ENCODE measurements at regions not wholly inside any gene's neighbourhood (a gene's known extent, or its start where the extent isn't known, plus 50 kb on each side); places are given as distances from the start of the nearest gene placed in this dataset.
A peak's percentile ranks its signal among the peaks of the same experiment; 100 is the strongest.

GRCh38 chr14:84555493-84555892, 974.5 kb upstream of the FLRT2 start:
- Histone ChIP-seq H3K27me3 (ENCODE audit: insufficient read depth, poor library complexity, severe bottlenecking) (no peaks in the 10 kb centered on the region), H3K4me3 (replicated peaks; ENCODE audit: insufficient read depth, low read length) (no peak overlapping the region), H3K27ac (replicated peaks) (no peak overlapping the region)
- DNase-seq (ENCODE audit: low read depth in 1 of 2, low spot score in 1 of 2): no peak
- TF ChIP-seq REST (IDR thresholded peaks at IDR 0.05; ENCODE audit: insufficient replicate concordance, low read depth) (no peak), CTCF (IDR thresholded peaks at IDR 0.05; ENCODE audit: insufficient read depth, low read length) (no peak), POLR2AphosphoS5 (IDR thresholded peaks at IDR 0.05; ENCODE audit: low read depth) (no peak), GABPA (IDR thresholded peaks at IDR 0.05; ENCODE audit: low read depth) (no peak), SPI1 (IDR thresholded peaks at IDR 0.05; ENCODE audit: borderline replicate concordance, low read depth) (no peak)

GRCh38 chr14:84566109-84566508, 963.8 kb upstream of the FLRT2 start:
- no peak for DNase-seq (ENCODE audit: low read depth in 1 of 2, low spot score in 1 of 2)
- TF ChIP-seq POLR2AphosphoS5 (IDR thresholded peaks at IDR 0.05; ENCODE audit: low read depth) (no peak), SPI1 (IDR thresholded peaks at IDR 0.05; ENCODE audit: borderline replicate concordance, low read depth) (no peak), REST (IDR thresholded peaks at IDR 0.05; ENCODE audit: insufficient replicate concordance, low read depth) (no peak), GABPA (IDR thresholded peaks at IDR 0.05; ENCODE audit: low read depth) (no peak), CTCF (IDR thresholded peaks at IDR 0.05; ENCODE audit: insufficient read depth, low read length) (no peak)
- Histone ChIP-seq H3K27me3 (ENCODE audit: insufficient read depth, poor library complexity, severe bottlenecking) (no peaks in the 10 kb centered on the region), H3K27ac (replicated peaks) (no peak overlapping the region), H3K4me3 (replicated peaks; ENCODE audit: insufficient read depth, low read length) (no peak overlapping the region)

- H3K4me3 ChIP-seq (replicated peaks; ENCODE audit: insufficient read depth, low read length): no peak overlapping the region
- no peak overlapping the region for H3K27ac ChIP-seq (replicated peaks)
- no peaks in the 10 kb centered on the region for H3K27me3 ChIP-seq (ENCODE audit: insufficient read depth, poor library complexity, severe bottlenecking)
- TF ChIP-seq GABPA (IDR thresholded peaks at IDR 0.05; ENCODE audit: low read depth) (no peak), SPI1 (IDR thresholded peaks at IDR 0.05; ENCODE audit: borderline replicate concordance, low read depth) (peak; percentile 62)
- no peak for DNase-seq (ENCODE audit: low read depth in 1 of 2, low spot score in 1 of 2)
Measured at GRCh38 chr14:84575681-84576080, 954.3 kb upstream of the FLRT2 start.

- DNase-seq (ENCODE audit: low read depth in 1 of 2, low spot score in 1 of 2): no peak
- Histone ChIP-seq H3K27me3 (ENCODE audit: insufficient read depth, poor library complexity, severe bottlenecking) (no peaks in the 10 kb centered on the region), H3K4me3 (replicated peaks; ENCODE audit: insufficient read depth, low read length) (no peak overlapping the region), H3K27ac (replicated peaks) (no peak overlapping the region)
- TF ChIP-seq POLR2AphosphoS5 (IDR thresholded peaks at IDR 0.05; ENCODE audit: low read depth) (no peak), CTCF (IDR thresholded peaks at IDR 0.05; ENCODE audit: insufficient read depth, low read length) (no peak), GABPA (IDR thresholded peaks at IDR 0.05; ENCODE audit: low read depth) (no peak), SPI1 (IDR thresholded peaks at IDR 0.05; ENCODE audit: borderline replicate concordance, low read depth) (no peak), REST (IDR thresholded peaks at IDR 0.05; ENCODE audit: insufficient replicate concordance, low read depth) (no peak)
Measured at GRCh38 chr14:84579292-84579691, 950.7 kb upstream of the FLRT2 start.
